HG03342 (cell line): ENCODE measurements at regions not wholly inside any gene's neighbourhood (a gene's known extent, or its start where the extent isn't known, plus 50 kb on each side); places are given as distances from the start of the nearest gene placed in this dataset.
"Not testable (repeated sequence)": the region's sequence is repeated elsewhere in the genome, so short reads cannot be mapped to it uniquely, and the experiment has no call there.

Experiments
- ATAC-seq: cut with Tn5 transposase; IDR thresholded peaks from one replicate; pipeline ENCODE4 v1.9.1; 2021; ENCODE audit warnings: mild to moderate bottlenecking, moderate library complexity; ENCODE audit not compliant: unreplicated experiment

DNA sequence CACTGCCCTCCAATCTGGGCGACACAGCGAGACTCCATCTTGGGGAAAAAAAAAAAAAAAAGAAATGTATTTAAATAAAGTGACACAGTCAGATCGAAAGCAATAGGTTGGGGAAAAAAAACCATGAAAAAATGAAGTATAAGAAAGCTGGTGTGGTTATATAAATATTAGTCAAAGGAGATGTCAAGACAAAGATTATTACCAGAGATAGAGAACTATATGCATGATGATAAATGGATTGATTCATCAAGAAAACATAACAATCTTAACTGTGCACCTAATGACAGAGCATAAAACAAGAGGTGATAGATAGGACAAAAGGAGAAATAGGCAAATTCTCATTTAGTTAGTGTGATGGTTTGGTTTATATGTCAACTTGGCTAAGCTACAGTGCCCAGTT, 146.9 kb upstream of the AHI1 start:
- ATAC-seq: no peak

DNA sequence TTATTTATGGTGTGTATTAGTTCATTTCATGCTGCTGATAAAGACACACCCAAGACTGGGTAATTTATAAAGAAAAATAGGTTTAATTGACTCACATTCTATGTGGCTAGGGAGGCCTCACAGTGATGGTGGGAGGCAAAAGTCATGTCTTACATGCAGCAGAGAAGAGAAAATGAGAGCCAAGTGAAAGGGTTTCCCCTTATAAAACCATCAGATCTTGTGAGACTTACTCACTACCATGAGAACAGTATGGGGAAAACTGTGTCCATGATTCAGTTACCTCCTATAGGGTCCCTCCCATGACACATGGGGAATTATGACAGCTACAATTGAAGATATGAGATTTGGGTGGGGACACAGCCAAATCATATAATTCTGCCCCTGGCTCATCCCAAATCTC, 150.0 kb upstream of the AHI1 start:
- no peak for ATAC-seq

DNA sequence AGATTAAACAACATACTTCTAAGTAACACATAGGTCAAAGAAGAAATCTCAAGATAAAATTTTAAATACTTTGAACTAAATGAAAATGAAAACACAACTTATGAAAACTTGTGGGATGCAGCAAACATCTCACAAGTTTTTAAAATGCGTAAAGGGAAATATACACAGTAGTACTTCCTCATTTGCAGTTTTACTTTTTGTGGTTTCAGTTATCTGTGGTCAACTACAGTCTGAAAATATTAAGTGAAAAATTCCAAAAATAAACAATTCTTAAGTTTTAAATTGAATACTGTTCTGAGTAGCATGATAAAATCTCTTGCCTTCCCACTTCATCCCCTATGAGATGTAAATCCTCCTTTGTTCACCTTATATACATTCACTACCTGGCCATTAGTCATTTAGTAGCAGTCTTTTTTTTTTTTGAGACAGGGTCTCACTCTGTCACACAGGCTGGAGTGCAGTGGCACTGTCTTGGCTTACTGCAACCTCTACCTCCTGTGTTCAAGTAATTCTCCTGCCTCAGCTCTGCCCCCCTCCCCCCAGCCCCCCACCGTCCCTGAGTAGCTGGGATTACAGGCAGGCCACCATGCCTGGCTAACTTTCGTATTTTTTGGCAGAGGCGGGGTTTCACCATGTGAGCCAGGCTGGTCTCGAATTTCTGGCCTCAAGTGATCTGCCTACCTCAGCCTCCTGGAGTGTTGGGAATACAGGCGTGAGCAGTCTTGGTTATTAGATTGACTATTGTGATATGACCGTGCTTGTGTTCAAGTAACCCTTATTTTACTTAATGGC, 154.6 kb upstream of the AHI1 start:
- ATAC-seq: peak; percentile 97

DNA sequence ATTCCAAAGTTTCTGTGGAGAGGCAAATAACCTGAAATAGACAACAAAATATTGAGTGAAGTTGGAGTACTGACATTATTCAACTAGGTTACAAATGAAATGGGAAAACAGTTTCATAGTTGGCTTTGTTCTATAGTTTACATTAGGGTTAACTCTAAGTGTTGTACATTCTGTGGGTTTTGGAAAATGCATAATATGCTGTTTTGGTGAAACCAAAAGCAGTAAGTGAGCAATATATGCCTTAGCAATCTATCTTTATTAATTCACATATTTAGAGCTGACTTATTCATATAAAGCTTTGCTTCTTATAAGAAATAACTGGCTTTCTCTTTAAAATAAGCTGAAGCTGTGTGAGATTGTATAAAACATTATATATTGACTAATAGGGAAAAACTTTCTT, 157.5 kb upstream of the AHI1 start:
- no peak for ATAC-seq

DNA sequence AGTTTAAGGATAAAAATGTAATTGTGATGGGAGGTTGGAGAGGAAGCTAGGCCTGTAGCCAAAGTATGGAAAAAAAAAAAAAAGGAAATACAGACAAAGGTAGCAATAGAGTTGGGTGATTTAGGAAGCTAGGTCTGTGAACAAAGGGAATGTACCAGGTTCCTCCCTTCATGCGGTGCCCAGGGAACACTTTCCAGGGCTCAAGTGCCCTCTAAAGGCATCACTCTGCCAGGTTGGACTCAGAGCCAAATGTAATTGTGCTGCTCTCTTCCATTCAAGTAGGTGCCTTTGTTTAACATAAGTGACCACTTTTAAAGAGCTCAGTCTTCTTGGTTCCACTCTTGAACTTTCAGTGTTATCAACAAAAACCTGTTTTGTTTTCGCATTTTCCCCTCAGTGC, 159.7 kb upstream of the AHI1 start:
- ATAC-seq: no peak

DNA sequence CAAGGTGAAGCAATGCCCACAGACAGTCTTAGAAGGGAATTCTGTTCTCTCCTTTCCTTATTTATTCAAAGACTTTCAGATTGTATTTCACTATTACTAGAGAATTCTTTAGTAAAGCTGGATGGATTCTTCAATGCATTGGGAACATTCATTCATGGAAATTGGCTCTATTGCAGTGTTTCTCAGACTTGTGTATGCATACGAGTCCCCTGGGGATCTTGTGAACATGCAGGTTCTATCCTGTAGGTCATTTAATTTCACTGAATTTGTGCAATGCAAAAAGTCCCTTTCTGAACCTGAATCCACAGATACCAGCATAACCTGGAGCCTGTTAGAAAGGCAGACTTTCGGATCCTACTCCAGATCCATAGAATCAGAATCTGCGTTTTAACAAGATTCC, 160.9 kb upstream of the AHI1 start:
- no peak for ATAC-seq

DNA sequence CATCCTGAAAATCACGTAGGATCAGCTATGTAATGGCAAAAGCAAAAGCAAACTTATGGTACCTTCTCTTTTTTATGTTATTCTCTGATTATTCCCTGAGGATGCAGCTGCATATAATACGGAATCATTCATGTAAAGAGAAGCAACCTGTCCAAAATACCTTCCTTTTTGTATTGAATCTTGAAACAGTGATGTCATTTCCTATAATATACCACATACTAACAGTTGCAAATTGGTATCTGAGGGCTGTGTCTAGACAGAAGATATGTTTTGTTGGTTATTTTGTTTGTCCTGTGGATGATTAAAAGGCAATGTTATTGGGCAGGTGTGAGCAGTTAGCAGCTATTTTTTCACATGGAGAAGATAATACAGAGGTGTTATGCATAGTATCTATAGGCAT, 161.4 kb upstream of the AHI1 start:
- no peak for ATAC-seq

DNA sequence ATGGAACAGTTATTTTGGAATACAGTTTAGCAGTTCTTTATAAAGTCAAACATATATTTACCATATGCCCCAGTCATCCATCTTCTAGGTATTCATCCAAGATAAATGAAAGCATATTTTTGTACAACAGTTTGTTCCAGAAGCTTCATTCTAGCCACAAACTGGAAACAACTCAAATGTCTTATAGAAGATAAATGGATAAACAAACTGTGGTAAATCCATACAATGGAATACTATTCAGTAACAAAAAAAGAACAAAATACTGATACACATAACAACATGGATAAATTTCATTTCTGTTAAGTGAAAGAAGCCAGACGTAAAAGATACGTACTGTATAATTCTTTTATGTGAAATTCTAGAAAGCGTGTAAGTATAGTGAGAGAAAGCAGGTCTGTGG, 167.0 kb upstream of the AHI1 start:
- ATAC-seq: no peak

DNA sequence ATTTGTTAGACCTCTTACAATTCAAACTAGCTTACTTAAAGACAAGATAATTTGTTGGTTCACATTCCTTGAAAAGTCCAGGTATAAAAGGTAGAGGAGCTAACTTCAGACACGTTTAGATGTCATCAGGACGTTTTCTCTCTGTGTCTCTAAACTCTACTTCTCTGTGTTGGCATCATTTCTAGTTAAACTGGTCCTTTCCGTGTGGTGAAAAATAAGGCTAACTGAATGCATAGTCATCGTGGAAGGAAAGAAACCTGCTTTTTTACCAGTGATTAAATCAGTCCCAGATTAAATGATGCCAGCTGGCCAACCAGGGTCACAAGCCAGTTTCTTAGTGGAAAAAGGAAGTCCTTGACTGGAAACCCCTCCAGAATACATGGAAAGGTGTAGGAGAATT, 168.4 kb upstream of the AHI1 start:
- no peak for ATAC-seq

DNA sequence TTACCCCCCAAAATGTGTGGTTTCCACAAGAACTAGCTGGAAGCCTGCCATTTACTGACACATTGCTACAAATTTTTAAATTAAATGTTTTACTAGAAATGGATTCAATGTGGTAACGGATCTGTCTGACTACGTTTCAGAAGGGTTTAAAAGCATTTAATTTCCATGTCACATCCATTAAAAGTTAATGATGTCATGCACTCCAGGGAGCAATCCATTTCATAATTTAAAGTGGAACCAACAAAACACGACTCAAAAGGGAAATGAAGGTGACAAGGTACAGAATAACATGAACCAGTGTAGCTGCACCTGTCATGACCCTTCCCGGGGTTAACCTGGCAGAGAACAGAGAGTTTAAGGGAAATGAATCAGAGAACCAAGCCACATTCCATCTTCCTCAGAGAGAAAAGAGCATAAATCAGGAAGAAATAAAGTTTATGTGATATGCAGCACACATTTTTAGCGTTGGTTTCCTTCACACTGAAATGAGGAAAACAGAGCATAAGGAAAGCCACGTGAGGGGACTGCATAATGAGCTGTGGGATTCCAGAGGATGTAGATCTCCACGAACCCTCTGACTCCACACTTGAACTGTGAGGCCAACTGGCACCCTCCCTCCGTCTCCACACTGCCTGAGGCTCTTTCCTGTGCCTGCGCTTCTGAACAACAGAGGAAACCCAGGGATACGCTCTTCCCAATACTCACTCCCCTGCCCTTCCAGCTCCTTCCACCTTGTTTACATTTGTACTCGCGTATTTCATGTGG, 170.3 kb upstream of the AHI1 start:
- ATAC-seq: no peak

DNA sequence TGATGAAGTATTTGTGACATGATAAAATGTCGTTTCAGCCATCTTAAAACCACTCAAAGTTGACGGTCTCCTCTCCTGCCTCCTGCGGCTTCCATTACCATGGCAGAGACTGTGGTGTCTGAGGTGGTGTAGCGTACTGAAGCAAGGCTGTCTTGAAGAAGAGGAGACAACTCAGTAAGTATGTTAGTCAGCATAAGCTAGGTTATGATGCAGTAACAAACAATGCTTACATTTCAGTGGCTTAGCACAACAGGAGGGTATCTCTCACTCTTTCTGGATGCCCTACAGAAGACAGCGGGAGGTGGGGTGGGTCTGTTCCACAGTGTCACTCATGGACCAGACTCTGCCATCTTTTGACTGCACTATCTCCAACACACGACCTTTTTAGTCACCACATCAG, 174.7 kb upstream of the AHI1 start:
- ATAC-seq: no peak

DNA sequence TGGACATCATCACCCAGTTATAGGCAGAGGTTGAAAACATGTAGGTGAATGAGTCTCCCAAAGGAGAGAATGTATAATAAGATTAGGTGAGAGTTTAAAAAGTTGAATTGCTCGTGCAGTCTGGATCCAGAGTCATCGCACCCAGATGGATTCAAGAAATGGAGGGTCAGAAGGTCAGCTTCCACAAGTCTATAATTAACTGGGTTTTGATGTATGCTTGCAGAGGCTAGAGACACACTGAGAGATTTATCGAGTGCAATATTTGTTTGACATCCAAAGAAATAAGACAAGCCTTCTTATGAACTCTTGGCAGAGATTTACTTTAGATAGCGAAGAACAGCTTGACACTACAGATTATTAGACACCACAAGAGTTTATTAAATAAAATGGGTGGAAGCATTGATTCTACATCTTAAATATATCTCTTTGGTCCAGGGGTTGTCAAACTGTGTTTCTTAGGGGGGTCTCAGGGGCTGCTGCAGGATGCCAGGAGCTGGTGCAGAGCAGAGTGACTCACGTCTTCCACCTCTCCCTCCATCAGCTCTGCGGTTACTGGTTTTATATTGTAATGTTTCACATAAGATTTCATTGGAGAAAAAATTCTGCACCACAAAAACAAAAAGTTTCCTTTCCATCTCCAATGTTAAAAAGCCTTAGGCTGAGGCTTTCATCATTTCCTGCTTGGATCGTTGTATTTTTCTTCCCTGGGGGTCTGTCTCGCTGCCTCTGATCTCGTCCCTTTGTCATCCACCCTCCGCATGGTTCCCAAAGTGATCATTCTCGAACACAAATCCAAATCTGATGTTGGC, 176.2 kb upstream of the AHI1 start:
- no peak for ATAC-seq

DNA sequence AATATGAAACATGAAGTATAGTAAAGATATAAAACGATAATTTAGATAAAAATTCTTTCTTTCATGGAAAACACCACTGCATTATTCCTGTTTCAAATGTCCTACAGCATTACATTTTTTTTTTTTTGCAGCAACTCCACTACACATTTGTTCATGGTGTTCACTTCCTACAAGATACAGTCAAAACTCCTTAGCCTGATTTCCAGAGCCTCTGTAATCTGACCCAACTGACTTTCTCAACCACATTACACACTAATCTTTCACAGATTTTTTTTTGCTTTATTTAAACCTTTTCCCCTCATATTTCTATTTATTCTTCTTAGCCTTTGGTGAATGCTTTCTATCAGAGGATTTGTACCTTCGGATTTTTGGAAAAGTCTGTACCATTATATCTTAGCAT, 176.5 kb upstream of the PDE7B start:
- no peak for ATAC-seq

DNA sequence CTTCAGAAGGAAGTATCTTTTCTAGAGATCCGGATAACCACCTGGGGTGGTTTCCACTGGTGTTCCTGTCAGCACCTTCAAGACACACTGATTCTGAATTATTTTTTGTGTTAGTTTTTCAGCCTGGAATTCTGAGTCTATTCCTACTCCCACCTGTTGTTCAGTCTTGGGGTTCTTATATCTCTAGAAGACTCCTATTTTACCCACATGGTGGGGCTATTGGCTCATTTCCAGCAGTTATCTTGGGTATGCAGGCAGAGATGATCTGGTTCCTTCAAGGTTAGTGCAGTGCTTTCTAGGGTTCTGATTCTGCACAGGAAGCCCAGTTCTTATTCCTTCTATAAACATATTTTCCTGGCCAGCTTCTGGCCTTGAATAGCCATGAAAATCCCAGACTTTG, 175.6 kb upstream of the PDE7B start:
- no peak for ATAC-seq

DNA sequence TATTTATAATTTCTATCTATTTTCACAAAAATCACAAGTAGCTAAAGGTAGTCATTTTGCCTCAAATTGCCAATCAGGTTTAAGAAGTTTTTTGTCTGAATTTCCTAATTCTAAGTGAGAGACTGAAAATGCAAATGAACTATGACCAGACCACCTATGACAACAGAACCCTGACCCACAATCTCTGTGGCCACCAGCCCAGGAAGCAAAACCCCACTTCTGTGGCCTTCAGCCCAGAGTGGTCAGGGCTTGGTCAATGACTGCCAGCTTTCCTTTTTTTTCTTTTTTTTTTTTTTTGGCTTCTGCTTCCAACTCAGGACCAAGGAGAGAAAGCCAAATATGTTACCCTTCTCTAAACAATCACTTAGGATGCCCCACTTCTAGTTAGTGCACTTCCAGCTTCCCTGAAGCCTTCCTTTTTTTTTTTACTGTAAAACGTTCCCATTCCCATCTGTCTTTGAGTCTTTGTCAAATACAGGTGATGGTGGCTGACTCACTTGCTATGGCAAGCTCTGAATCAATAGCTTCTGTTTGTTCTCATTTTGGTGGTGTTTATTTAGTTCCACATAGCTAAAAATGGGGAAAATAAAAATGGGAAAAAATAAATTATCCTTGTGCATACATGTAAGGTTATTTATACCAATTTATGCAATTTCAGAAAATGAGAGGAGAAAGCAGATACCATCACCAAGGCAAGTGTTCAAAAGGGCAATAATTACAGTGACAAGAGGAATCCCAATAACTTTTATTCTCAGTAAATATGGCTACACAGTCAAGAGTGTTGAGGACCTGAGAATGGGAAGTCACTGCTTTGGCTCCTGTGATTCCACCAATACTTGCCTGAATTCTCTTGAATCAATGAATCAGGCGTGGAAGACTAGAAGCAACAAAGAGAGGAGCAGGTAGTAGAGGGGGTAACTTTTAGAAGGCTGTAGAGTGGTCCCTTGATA, 170.3 kb upstream of the PDE7B start:
- ATAC-seq: no peak

DNA sequence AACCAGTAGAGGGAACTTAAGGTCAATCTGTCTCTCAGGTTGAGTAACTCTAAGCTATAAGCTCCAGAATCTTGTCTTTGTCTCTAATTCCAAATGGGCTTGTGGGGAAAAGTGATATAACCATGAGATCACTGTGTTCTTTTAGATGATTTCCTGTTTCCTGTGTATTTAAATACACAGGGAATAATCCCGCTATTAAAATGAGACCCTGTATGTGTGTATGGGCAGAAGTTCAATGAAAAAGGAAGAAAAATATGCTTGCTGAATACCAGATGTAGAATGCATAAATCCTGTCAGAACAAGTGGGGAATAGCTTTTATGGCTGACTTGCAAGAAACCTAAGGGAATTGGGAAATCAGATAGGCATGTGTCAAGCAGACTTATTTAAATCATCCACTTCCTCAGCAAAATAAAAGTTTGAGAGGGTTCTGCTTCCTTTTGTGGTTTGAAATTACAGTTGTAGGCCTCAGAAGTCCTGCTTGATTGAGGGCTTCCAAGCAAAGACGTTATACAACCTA, 164.7 kb upstream of the PDE7B start:
- ATAC-seq: no peak

DNA sequence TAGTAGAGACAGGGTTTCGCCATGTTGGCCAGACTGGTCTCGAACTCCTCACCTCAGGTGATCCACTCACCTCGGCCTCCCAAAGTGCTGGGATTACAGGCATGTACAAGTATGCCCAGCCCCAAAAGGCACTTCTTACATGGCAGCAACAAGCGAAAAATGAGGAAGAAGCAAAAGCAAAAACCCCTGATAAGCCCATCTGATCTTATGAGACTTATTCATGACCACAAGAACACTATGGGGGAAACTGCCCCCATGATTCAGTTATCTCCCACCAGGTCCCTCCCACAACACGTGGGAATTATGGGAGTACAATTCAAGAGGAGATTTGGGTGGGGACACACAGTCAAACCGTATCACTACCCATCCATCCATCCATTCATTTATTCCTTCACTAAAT, 163.0 kb upstream of the PDE7B start:
- ATAC-seq: not testable (repeated sequence)

DNA sequence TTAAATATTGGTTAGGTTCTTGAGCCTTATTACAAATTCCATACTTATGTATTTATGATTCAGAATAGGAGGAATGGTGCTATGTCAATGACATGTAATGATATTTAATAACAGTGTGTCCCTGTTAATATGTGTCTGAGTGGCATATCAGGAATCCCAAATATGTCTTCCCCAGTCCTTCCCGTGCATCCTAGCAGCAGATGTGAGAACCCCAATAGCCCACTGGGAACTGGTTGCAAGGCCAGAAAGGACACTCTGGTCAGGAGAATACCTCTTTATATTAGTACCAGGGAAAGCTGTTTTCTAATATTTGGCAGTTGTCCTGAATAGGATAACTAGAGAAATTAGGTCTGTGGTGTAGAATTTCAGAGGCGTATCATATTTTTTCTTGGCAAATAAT, 159.1 kb upstream of the PDE7B start:
- ATAC-seq: no peak

DNA sequence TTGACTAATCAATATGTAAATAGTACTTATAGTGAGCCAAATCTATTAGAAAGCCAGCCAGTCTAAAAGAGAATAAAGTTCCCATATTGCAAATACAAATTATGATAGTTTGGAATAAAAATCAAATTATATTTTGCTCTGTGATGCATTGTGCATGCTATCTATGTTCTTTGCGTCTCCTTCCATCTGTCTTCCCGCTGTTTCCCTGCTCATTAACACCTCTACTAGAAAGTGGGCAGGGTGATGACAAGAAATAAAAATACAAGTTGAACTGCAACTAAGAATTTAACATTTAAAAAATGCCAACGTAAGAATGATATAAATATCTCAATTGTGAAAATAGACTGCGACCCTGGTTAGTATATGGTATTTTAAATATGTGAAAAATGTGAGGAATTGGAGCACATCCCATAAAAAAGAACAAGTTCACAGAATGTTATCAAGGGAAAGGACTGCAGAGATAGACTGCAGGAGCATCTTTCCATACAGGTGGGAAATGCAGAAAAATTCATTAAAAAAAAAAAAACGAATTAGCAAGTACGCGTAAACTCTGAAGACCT, 157.6 kb upstream of the PDE7B start:
- no peak for ATAC-seq

DNA sequence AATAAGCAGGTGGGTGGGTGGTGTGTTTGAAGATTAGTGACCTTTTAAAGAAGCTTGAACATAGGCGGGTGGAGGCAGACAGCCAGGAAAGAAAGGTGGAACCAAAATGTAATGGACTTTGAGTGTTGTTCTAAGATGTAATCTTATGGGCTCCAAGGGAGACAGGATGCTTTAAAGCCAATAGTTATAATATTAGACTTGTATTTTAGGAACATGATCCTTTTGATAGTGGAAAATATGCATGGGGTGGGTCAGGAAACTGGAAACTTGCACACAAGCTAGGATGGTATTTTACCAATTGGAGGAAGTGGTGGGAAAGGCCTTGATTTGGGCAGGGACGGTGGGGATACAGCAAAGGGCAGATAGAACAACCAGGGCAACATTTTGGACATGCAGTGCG, 151.8 kb upstream of the PDE7B start:
- no peak for ATAC-seq
